Heart left ventricle (tissue), 16 donors: ENCODE measurements at regions not wholly inside any gene's neighbourhood (a gene's known extent, or its start where the extent isn't known, plus 50 kb on each side); places are given as distances from the start of the nearest gene placed in this dataset.

Source experiments
- ATAC-seq, 4 donors: fragments of 200-7000 bp; cut with Tn5 transposase; one replicate each; pipeline ENCODE4 v1.9.1; 2020 to 2022; ENCODE audit warnings: moderate library complexity in 4 of 4, mild to moderate bottlenecking in 3 of 4, moderate number of reproducible peaks in 1 of 4
- DNase-seq, 5 donors: peaks; one replicate each; pipeline ENCODE4 v3.0.0-alpha.2; 2020
- H3K27ac ChIP-seq, 12 donors: fragments of 200-600 bp; sonication (generic) in 4 of 12; one replicate each; pipeline versions ENCODE4 v1.5.0 to v1.8.0; 2016 to 2022; ENCODE audit warnings: mild to moderate bottlenecking in 2 of 12
- H3K27me3 ChIP-seq, 9 donors: fragments of 200-600 bp; sonication (generic) in 2 of 9; one replicate each; pipeline versions ENCODE4 v1.5.1 to v1.8.0; 2016 to 2022; ENCODE audit warnings: mild to moderate bottlenecking in 3 of 9
- H3K36me3 ChIP-seq, 9 donors: fragments of 200-600 bp; sonication (generic) in 2 of 9; one replicate each; pipeline versions ENCODE4 v1.5.0 to v1.8.0; 2018 to 2022; ENCODE audit warnings: mild to moderate bottlenecking in 2 of 9
- H3K4me1 ChIP-seq, 12 donors: fragments of 200-600 bp; sonication (generic) in 4 of 12; one replicate each; pipeline versions ENCODE4 v1.5.0 to v1.8.0; 2016 to 2022; ENCODE audit warnings: mild to moderate bottlenecking in 3 of 12
- H3K4me3 ChIP-seq, 12 donors: fragments of 200-600 bp; sonication (generic) in 4 of 12; one replicate each; pipeline versions ENCODE4 v1.5.0 to v1.8.0; 2017 to 2022; ENCODE audit warnings: mild to moderate bottlenecking in 9 of 12, moderate library complexity in 4 of 12
- H3K9me3 ChIP-seq, 12 donors: fragments of 200-600 bp; sonication (generic) in 4 of 12; one replicate each; pipeline versions ENCODE4 v1.5.0 to v1.8.0; 2016 to 2022; ENCODE audit warnings: mild to moderate bottlenecking in 1 of 12
- POLR2A ChIP-seq, 2 donors: fragments of 450-650 bp; IDR thresholded peaks; one replicate each; pipeline ENCODE4 v1.6.1; 2017; ENCODE audit warnings: antibody characterized with exemption in 2 of 2, mild to moderate bottlenecking in 2 of 2, moderate library complexity in 2 of 2
- WGBS, 4 donors: extraction: QIAGEN DNeasy Blood & Tissue Kit in 2 of 4; methylation state at CpG; one replicate each; pipeline versions ENCODE4 v1.1.5 to v1.1.7; 2013 to 2018; 5-methylcytosine and 5-hydroxymethylcytosine counted together
- intact Hi-C, 10 donors: fragments of 100-400 bp; cut with DNase I; formaldehyde crosslinking; loops; one replicate each; pipeline versions ENCODE4 v1.11.1 to v1.14.2; 2022
- TF ChIP-seq, protein P1 (sequence below), 12 donors: fragments of 200-600 bp; sonication (generic) in 4 of 12; IDR thresholded peaks; one replicate each; pipeline versions ENCODE4 v1.5.0 to v1.8.0; 2018 to 2022; ENCODE audit warnings: antibody characterized with exemption in 12 of 12, mild to moderate bottlenecking in 5 of 12
- donor health status: ischemic (EF 13 %, LVEDD 7.1; RV severe dilation, severe dysfunction).
- donor health status: healthy with polysubstance abuse.
- donor health status: DM: no; HTN: yes; CAD: no.
- donor health status: DM: no; HTN: no; CAD: no.
- donor health status: ischemic (EF 25% LVEDD 6.9; RV normal size, moderate dysfunction).
- donor health status: ischemic (EF 25% LVEDD 5.7; RV mildly dilated, moderate dysfunction).
- donor health status: healthy.
- donor health status: DM: yes; HTN: yes; CAD: no.
- donor health status: ischemic (EF 35%, LVEDD 5.7; RV mildly dilated, moderate dysfunction).
- donor health status: nonischemic (EF 11% LVEDD 7.7; RV severe dilation, severe dysfunction).
- donor health status: DM: yes; HTN: yes; CAD: no.
- donor health status: PGD.
- donor health status: ischemic (EF 29% LVEDD 5.4; RV normal size, mild dysfunction).
- donor health status: nonischemic (EF 23%, LVEDD 6.1; RV moderate dilation, normal function).

DNA sequence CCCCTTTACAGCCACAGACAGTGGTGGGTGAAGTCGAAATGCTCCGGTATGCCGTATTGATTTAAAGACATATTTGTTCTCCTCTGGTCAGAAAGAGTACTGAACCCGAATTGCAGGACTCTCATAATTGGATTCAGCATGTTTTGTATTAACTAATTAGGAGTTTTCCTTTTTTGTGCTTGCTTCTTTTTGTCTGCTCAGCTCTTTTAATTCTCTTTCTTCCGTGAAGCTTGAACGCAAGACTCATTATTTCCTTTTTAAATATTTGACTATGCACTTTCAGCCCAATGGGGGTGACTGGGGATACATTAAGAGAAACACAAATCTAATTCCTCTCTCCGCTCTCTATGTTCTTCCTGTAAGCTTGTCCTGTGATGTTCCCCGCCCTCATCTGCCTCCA lies 246.6 kb upstream of the IRX2 start:
- peaks cover 0 to 9% (median 0%) of the 10 kb centered on the region in 12 donors for H3K9me3 ChIP-seq
- intact Hi-C loops = no loop called here
- H3K36me3 ChIP-seq = no peaks in the 10 kb centered on the region
- no peak for TF ChIP-seq POLR2A (IDR thresholded peaks at IDR 0.05)
- TF ChIP-seq, protein P1, sequence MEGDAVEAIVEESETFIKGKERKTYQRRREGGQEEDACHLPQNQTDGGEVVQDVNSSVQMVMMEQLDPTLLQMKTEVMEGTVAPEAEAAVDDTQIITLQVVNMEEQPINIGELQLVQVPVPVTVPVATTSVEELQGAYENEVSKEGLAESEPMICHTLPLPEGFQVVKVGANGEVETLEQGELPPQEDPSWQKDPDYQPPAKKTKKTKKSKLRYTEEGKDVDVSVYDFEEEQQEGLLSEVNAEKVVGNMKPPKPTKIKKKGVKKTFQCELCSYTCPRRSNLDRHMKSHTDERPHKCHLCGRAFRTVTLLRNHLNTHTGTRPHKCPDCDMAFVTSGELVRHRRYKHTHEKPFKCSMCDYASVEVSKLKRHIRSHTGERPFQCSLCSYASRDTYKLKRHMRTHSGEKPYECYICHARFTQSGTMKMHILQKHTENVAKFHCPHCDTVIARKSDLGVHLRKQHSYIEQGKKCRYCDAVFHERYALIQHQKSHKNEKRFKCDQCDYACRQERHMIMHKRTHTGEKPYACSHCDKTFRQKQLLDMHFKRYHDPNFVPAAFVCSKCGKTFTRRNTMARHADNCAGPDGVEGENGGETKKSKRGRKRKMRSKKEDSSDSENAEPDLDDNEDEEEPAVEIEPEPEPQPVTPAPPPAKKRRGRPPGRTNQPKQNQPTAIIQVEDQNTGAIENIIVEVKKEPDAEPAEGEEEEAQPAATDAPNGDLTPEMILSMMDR (IDR thresholded peaks at IDR 0.05) = no peak
- H3K27me3 ChIP-seq = peaks cover 0 to 6% (median 0%) of the 10 kb centered on the region in 9 donors
- DNase-seq (no peak), ATAC-seq (no peak)
- no peak overlapping the region for H3K4me3 ChIP-seq
- 84 to 89% (median 87%) methylated on average over 8 of the region's 8 CpGs for WGBS, 4 donors
- no peak overlapping the region for H3K27ac ChIP-seq
- H3K4me1 ChIP-seq = no peaks in the 10 kb centered on the region

DNA sequence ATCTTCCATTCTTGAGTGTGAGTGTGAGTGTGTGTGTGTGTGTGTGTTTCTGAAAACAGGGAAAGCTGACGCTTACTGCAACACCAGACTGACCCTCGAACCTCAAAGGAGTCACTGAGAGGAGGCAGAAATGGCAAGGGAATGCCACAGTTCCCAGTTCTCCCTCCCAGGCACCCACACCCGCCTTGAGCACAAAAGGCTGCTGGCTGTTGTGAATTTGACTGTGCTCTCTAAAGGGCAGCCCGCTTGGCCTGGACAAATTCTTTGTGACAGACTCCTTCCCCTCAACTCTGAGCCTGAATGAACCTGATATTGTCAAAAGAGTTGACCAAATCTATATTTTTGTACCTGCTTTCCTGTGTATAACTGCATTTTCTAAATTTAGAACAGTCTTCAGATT lies 245.7 kb upstream of the IRX2 start:
- H3K9me3 ChIP-seq = peaks cover 0 to 9% (median 0%) of the 10 kb centered on the region in 12 donors
- H3K4me1 ChIP-seq = no peaks in the 10 kb centered on the region
- peaks cover 0 to 6% (median 0%) of the 10 kb centered on the region in 9 donors for H3K27me3 ChIP-seq
- TF ChIP-seq POLR2A (IDR thresholded peaks at IDR 0.05) = no peak
- TF ChIP-seq, protein P1 (IDR thresholded peaks at IDR 0.05) = no peak
- no peak overlapping the region for H3K27ac ChIP-seq
- no peaks in the 10 kb centered on the region for H3K36me3 ChIP-seq
- H3K4me3 ChIP-seq = no peak overlapping the region
- ATAC-seq (no peak), DNase-seq (no peak)
- 33 to 54% (median 50%) methylated on average over 4 of the region's 4 CpGs for WGBS, 4 donors
- intact Hi-C loops = no loop called here

DNA sequence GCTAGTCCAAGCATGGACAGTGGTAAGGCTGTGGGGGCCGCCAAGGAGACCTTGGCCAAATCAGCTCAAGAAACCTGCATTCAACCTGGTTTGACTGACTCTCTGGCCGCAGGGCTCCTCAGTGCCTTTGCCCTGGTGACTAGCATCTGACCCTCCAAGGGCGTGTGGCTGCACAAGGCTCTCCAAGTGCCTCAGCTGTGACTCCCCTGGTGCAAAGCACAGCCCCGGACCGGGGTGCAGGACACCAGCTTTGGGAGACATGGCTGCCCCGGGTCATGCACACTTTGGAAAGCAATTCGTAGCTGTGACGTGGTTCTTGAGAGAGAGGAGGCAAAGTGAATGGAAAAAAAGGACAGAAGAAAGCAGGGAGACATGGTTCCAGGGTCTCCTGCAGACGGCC lies 245.2 kb upstream of the IRX2 start:
- no peak for DNase-seq
- WGBS, 4 donors = 64 to 82% (median 74%) methylated on average over 9 of the region's 9 CpGs
- no peak for TF ChIP-seq POLR2A (IDR thresholded peaks at IDR 0.05)
- TF ChIP-seq, protein P1 (IDR thresholded peaks at IDR 0.05) = no peak

DNA sequence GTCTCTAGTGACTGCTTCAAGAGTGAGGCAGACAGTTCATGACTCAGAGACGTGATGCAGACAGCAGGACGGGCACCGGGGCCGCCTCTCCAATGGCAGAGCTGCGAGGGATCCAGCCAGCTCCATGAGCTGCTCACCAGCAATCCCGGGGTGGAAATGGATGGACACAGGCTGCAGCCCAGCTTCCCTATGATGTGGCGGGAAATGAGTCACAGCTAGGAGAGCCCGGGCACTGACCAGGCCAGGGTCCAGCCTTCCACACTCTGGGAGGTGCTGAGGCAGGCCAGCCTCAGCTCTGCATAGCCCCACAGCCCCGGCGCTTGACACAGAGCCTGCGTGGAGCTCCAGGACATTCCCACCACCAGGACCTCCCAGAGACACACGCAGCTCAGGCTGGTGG lies 244.8 kb upstream of the IRX2 start:
- Histone ChIP-seq H3K36me3 (no peaks in the 10 kb centered on the region), H3K27me3 (peaks cover 0 to 6% (median 0%) of the 10 kb centered on the region in 9 donors), H3K4me1 (no peaks in the 10 kb centered on the region), H3K4me3 (no peak overlapping the region), H3K9me3 (no peaks in the 10 kb centered on the region), H3K27ac (no peak overlapping the region)
- intact Hi-C loops = no loop called here
- DNase-seq = no peak
- WGBS, 4 donors = 66 to 75% (median 73%) methylated on average over 9 to 12 of the region's 12 CpGs
- TF ChIP-seq POLR2A (IDR thresholded peaks at IDR 0.05) = no peak
- TF ChIP-seq, protein P1 (IDR thresholded peaks at IDR 0.05) = no peak
- no peak for ATAC-seq

More for the DNA sequence above, 245.2 kb upstream of the IRX2 start:
- H3K9me3 ChIP-seq = peaks cover 0 to 4% (median 0%) of the 10 kb centered on the region in 12 donors
- ATAC-seq = no peak
- H3K27me3 ChIP-seq = peaks cover 0 to 6% (median 0%) of the 10 kb centered on the region in 9 donors
- intact Hi-C loops = no loop called here
- H3K27ac ChIP-seq = no peak overlapping the region
- no peaks in the 10 kb centered on the region for H3K36me3 ChIP-seq
- no peak overlapping the region for H3K4me3 ChIP-seq
- H3K4me1 ChIP-seq = no peaks in the 10 kb centered on the region
